ENCODE measurements at regions not wholly inside any gene's neighbourhood (a gene's known extent, or its start where the extent isn't known, plus 50 kb on each side); places are given as distances from the start of the nearest gene placed in this dataset.

DNA sequence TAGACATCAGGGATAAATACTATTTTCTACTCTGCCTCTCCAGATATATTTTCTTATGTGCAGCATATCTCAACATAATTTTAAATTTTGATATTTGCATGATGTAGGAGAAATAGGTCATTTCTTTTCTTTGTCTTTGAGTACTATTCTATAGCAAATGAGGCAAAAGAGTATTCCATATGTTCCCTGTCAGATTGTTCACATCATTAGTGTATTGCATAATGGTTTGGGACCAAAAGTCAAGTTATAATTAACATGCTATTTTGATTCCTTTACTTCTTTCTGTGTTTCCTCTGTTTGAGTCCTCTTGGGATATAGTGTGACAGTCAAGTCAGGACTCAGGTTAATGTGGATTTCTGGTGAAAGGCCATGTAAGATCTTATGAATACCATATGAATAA, 864.6 kb upstream of the FBXO33 start:
- TF ChIP-seq, protein P1, sequence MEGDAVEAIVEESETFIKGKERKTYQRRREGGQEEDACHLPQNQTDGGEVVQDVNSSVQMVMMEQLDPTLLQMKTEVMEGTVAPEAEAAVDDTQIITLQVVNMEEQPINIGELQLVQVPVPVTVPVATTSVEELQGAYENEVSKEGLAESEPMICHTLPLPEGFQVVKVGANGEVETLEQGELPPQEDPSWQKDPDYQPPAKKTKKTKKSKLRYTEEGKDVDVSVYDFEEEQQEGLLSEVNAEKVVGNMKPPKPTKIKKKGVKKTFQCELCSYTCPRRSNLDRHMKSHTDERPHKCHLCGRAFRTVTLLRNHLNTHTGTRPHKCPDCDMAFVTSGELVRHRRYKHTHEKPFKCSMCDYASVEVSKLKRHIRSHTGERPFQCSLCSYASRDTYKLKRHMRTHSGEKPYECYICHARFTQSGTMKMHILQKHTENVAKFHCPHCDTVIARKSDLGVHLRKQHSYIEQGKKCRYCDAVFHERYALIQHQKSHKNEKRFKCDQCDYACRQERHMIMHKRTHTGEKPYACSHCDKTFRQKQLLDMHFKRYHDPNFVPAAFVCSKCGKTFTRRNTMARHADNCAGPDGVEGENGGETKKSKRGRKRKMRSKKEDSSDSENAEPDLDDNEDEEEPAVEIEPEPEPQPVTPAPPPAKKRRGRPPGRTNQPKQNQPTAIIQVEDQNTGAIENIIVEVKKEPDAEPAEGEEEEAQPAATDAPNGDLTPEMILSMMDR (conservative IDR thresholded peaks at IDR 0.05; ENCODE audit: low read depth in 2 of 2): no peak
- TF ChIP-seq POLR2AphosphoS5 (IDR thresholded peaks at IDR 0.05; ENCODE audit: low read depth): no peak
- TF ChIP-seq, protein P2, sequence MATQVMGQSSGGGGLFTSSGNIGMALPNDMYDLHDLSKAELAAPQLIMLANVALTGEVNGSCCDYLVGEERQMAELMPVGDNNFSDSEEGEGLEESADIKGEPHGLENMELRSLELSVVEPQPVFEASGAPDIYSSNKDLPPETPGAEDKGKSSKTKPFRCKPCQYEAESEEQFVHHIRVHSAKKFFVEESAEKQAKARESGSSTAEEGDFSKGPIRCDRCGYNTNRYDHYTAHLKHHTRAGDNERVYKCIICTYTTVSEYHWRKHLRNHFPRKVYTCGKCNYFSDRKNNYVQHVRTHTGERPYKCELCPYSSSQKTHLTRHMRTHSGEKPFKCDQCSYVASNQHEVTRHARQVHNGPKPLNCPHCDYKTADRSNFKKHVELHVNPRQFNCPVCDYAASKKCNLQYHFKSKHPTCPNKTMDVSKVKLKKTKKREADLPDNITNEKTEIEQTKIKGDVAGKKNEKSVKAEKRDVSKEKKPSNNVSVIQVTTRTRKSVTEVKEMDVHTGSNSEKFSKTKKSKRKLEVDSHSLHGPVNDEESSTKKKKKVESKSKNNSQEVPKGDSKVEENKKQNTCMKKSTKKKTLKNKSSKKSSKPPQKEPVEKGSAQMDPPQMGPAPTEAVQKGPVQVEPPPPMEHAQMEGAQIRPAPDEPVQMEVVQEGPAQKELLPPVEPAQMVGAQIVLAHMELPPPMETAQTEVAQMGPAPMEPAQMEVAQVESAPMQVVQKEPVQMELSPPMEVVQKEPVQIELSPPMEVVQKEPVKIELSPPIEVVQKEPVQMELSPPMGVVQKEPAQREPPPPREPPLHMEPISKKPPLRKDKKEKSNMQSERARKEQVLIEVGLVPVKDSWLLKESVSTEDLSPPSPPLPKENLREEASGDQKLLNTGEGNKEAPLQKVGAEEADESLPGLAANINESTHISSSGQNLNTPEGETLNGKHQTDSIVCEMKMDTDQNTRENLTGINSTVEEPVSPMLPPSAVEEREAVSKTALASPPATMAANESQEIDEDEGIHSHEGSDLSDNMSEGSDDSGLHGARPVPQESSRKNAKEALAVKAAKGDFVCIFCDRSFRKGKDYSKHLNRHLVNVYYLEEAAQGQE (IDR thresholded peaks at IDR 0.05; ENCODE audit: unreplicated experiment): no peak
- TF ChIP-seq STAT1 (IDR thresholded peaks at IDR 0.05; ENCODE audit: unreplicated experiment): no peak
- TF ChIP-seq ZNF331 (CRISPR knock-in tag; IDR thresholded peaks at IDR 0.05; ENCODE audit: low read depth): no peak
- no peak for TF ChIP-seq EZH2 (IDR thresholded peaks at IDR 0.05; ENCODE audit: low read depth, unreplicated experiment)
- TF ChIP-seq ETS1 (IDR thresholded peaks at IDR 0.05): no peak
- TF ChIP-seq EZH2phosphoT487 (IDR thresholded peaks at IDR 0.05; ENCODE audit: unreplicated experiment): no peak
- no peak for TF ChIP-seq CREB1 (CRISPR knock-in tag; IDR thresholded peaks at IDR 0.05; ENCODE audit: low read depth)
- TF ChIP-seq JUNB (IDR thresholded peaks at IDR 0.05; ENCODE audit: unreplicated experiment): no peak
- TF ChIP-seq ZNF114 (CRISPR knock-in tag; IDR thresholded peaks at IDR 0.05): no peak
- TF ChIP-seq, protein P3, sequence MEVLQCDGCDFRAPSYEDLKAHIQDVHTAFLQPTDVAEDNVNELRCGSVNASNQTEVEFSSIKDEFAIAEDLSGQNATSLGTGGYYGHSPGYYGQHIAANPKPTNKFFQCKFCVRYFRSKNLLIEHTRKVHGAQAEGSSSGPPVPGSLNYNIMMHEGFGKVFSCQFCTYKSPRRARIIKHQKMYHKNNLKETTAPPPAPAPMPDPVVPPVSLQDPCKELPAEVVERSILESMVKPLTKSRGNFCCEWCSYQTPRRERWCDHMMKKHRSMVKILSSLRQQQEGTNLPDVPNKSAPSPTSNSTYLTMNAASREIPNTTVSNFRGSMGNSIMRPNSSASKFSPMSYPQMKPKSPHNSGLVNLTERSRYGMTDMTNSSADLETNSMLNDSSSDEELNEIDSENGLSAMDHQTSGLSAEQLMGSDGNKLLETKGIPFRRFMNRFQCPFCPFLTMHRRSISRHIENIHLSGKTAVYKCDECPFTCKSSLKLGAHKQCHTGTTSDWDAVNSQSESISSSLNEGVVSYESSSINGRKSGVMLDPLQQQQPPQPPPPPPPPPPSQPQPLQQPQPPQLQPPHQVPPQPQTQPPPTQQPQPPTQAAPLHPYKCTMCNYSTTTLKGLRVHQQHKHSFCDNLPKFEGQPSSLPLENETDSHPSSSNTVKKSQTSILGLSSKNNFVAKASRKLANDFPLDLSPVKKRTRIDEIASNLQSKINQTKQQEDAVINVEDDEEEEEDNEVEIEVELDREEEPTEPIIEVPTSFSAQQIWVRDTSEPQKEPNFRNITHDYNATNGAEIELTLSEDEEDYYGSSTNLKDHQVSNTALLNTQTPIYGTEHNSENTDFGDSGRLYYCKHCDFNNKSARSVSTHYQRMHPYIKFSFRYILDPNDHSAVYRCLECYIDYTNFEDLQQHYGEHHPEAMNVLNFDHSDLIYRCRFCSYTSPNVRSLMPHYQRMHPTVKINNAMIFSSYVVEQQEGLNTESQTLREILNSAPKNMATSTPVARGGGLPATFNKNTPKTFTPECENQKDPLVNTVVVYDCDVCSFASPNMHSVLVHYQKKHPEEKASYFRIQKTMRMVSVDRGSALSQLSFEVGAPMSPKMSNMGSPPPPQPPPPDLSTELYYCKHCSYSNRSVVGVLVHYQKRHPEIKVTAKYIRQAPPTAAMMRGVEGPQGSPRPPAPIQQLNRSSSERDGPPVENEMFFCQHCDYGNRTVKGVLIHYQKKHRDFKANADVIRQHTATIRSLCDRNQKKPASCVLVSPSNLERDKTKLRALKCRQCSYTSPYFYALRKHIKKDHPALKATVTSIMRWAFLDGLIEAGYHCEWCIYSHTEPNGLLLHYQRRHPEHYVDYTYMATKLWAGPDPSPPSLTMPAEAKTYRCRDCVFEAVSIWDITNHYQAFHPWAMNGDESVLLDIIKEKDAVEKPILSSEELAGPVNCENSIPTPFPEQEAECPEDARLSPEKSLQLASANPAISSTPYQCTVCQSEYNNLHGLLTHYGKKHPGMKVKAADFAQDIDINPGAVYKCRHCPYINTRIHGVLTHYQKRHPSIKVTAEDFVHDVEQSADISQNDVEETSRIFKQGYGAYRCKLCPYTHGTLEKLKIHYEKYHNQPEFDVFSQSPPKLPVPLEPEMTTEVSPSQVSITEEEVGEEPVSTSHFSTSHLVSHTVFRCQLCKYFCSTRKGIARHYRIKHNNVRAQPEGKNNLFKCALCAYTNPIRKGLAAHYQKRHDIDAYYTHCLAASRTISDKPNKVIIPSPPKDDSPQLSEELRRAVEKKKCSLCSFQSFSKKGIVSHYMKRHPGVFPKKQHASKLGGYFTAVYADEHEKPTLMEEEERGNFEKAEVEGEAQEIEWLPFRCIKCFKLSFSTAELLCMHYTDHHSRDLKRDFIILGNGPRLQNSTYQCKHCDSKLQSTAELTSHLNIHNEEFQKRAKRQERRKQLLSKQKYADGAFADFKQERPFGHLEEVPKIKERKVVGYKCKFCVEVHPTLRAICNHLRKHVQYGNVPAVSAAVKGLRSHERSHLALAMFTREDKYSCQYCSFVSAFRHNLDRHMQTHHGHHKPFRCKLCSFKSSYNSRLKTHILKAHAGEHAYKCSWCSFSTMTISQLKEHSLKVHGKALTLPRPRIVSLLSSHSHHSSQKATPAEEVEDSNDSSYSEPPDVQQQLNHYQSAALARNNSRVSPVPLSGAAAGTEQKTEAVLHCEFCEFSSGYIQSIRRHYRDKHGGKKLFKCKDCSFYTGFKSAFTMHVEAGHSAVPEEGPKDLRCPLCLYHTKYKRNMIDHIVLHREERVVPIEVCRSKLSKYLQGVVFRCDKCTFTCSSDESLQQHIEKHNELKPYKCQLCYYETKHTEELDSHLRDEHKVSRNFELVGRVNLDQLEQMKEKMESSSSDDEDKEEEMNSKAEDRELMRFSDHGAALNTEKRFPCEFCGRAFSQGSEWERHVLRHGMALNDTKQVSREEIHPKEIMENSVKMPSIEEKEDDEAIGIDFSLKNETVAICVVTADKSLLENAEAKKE (CRISPR knock-in tag; IDR thresholded peaks at IDR 0.05): no peak

All from GM23338 (cell line).